Activated CD8-positive, alpha-beta T cell treated with anti-CD3 and anti-CD28 coated beads, Interleukin-2, amount 10 ng/mL, durations not matched to agents 7 days and 5 days (primary cell): ENCODE measurements at regions not wholly inside any gene's neighbourhood (a gene's known extent, or its start where the extent isn't known, plus 50 kb on each side); places are given as distances from the start of the nearest gene placed in this dataset.

Experiments used
- ATAC-seq: fragments of 150-1000 bp; cut with Tn5 transposase; one replicate; pipeline ENCODE4 v1.10.0; 2021; ENCODE audit warnings: moderate library complexity
- CTCF ChIA-PET: fragments of 350-600 bp; sonication (Branson Sonifier 250); formaldehyde crosslinking; loops from one replicate; lab custom pipeline; 2021; ENCODE audit warnings: antibody characterized with exemption; lab: Charles Lee
- POLR2A ChIA-PET: fragments of 350-600 bp; sonication (Branson Sonifier 250); formaldehyde crosslinking; loops from one replicate; lab custom pipeline; 2021; ENCODE audit warnings: antibody characterized with exemption; lab: Charles Lee
- DNase-seq: peaks from one replicate; pipeline ENCODE4 v3.0.0-alpha.2; 2020
- H3K27ac Mint-ChIP-seq: one replicate; pipeline ENCODE4 v1.8.0; 2021; ENCODE audit warnings: mild to moderate bottlenecking, mixed read lengths
- H3K27me3 Mint-ChIP-seq: one replicate; pipeline ENCODE4 v1.8.0; 2021; ENCODE audit warnings: low read depth, mixed read lengths
- H3K36me3 Mint-ChIP-seq: one replicate; pipeline ENCODE4 v1.8.0; 2021; ENCODE audit warnings: low read depth, mixed read lengths
- H3K4me1 Mint-ChIP-seq: one replicate; pipeline ENCODE4 v1.8.0; 2021; ENCODE audit warnings: low read depth, mixed read lengths
- H3K4me3 Mint-ChIP-seq: one replicate; pipeline ENCODE4 v1.8.0; 2021; ENCODE audit warnings: mild to moderate bottlenecking, mixed read lengths
- H3K9me3 Mint-ChIP-seq: one replicate; pipeline ENCODE4 v1.8.0; 2022; ENCODE audit warnings: mixed read lengths; ENCODE audit not compliant: insufficient read depth

- DNase-seq (no peak), ATAC-seq (no peak)
- H3K36me3 Mint-ChIP-seq = no peaks in the 10 kb centered on the region
- H3K4me1 Mint-ChIP-seq = no peaks in the 10 kb centered on the region
- ChIA-PET POLR2A (no interaction called here), CTCF (no interaction called here)
- H3K4me3 Mint-ChIP-seq = no peak overlapping the region
- H3K27ac Mint-ChIP-seq = no peak overlapping the region
- H3K27me3 Mint-ChIP-seq = peaks cover 38% of the 10 kb centered on the region
- H3K9me3 Mint-ChIP-seq = no peaks in the 10 kb centered on the region
These were observed 231.1 kb upstream of the AGAP1 start for GRCh38 chr2:235262750-235263149.

GRCh38 chr2:235263205-235264120 lies 230.4 kb upstream of the AGAP1 start:
- no peak for DNase-seq
- no peak overlapping the region for H3K27ac Mint-ChIP-seq
- ChIA-PET CTCF (no interaction called here), POLR2A (no interaction called here)
- no peaks in the 10 kb centered on the region for H3K4me1 Mint-ChIP-seq
- H3K9me3 Mint-ChIP-seq = no peaks in the 10 kb centered on the region
- no peak for ATAC-seq
- peaks cover 45% of the 10 kb centered on the region for H3K27me3 Mint-ChIP-seq
- H3K36me3 Mint-ChIP-seq = no peaks in the 10 kb centered on the region
- H3K4me3 Mint-ChIP-seq = no peak overlapping the region

- Mint-ChIP-seq H3K9me3 (no peaks in the 10 kb centered on the region), H3K27me3 (peaks cover 47% of the 10 kb centered on the region), H3K4me1 (no peaks in the 10 kb centered on the region), H3K27ac (no peak overlapping the region), H3K4me3 (no peak overlapping the region), H3K36me3 (no peaks in the 10 kb centered on the region)
- POLR2A ChIA-PET = no interaction called here
- CTCF ChIA-PET = no interaction called here
- DNase-seq = no peak
- ATAC-seq = no peak
These were observed 229.7 kb upstream of the AGAP1 start for GRCh38 chr2:235264121-235264493.

DNA sequence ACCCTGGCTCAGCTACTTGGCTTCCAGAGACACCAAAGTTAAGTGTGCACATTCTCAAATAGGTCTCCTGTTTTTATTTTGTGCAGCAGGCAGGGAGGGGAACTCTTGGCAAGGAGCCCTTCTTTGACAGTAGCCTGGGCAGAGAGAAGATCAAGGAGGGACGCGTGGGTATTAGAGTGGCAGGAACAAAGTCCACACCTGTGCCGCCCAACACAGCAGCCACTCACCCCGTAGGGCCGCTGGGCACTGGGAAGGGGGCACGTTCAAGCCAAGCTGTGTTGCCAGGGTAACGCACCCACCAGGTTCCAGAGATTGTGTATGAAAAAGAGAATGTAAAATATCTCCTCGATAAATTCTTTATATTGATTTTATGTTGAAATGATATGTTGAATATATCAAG lies 229.3 kb upstream of the AGAP1 start:
- Mint-ChIP-seq H3K4me3 (no peak overlapping the region), H3K36me3 (no peaks in the 10 kb centered on the region), H3K9me3 (no peaks in the 10 kb centered on the region), H3K4me1 (no peaks in the 10 kb centered on the region), H3K27ac (no peak overlapping the region), H3K27me3 (peaks cover 50% of the 10 kb centered on the region)
- POLR2A ChIA-PET = no interaction called here
- ATAC-seq = no peak
- no peak for DNase-seq
- CTCF ChIA-PET = no interaction called here

DNA sequence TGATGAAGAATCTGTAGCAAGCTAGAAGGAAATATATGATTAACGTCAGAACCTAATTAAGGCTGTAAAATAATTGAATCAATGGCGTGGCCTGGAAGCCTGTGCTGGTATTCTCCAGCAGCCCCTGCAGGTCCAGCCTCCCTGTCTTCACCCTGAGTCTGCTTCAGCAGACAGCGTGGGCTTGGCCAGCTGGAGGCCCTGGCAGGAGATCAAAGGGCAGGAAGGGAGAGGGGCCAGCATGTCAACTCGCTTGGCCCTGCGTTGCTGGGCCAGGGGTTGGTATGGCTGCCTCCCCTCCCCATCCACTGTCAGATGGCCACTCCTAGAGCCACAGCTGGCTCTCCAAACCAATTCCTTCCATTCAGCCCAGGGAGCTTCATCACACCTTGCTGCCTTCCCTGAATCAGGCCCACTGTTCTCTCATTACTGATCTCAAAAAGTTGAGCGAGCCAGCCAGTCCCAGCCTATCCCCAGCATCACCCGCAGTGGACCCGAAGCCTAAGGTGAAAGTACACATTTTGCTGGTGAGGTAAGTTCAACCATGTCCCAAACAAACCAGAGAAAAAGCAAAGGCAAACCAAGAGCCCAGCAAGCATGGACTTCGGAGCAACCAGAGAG lies 228.4 kb upstream of the AGAP1 start:
- Mint-ChIP-seq H3K4me1 (peaks cover 2% of the 10 kb centered on the region), H3K27ac (no peak overlapping the region), H3K27me3 (peaks cover 53% of the 10 kb centered on the region), H3K36me3 (no peaks in the 10 kb centered on the region), H3K9me3 (no peaks in the 10 kb centered on the region), H3K4me3 (no peak overlapping the region)
- CTCF ChIA-PET = no interaction called here
- ATAC-seq (no peak), DNase-seq (no peak)
- POLR2A ChIA-PET = no interaction called here

DNA sequence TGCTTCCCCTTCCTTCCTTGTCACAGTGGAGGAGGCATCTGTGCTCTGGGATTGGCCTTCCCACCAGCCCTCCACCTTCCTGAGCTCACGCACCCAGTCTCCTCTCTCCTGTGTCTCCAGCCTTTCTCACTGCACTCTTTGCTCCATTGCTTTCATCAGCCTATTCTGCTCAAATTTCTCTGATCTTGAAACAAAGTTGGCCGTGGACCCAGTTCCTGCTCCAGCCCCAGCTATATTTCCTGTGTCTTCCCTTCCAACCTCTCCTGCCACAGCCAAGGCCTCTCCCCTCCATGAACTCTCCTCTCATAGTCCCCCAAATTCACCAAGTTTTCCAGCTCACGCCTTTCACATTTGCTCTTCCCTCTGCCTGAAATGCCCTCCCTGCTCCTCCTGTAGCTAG lies 226.6 kb upstream of the AGAP1 start:
- Mint-ChIP-seq H3K4me3 (no peak overlapping the region), H3K27me3 (peaks cover 54% of the 10 kb centered on the region), H3K27ac (no peak overlapping the region), H3K36me3 (no peaks in the 10 kb centered on the region), H3K4me1 (peaks cover 13% of the 10 kb centered on the region), H3K9me3 (peaks cover 3% of the 10 kb centered on the region)
- ChIA-PET CTCF (no interaction called here), POLR2A (no interaction called here)
- ATAC-seq = no peak
- DNase-seq = no peak

DNA sequence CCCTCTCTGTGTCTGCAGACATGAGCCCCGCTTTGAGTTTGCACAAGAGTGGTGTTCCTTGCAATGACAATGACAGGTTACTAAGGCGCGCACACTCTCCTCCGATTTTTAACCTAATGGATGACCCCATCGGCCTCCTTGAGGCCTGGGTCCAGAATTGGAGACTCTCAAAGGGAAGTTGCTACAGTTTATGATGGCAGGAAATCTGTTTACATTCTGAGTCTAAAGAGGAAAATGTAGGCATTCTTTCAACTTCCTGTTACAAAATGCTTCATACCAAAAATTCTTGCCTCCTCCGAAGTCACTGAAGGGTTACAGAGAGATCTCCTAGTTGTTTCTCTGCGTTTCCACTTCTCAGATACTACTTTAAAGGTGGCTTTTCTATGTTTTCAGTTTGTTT lies 225.3 kb upstream of the AGAP1 start:
- ATAC-seq = no peak
- no peak for DNase-seq
- ChIA-PET POLR2A (no interaction called here), CTCF (interaction anchor here (0.6 kb wide), 1 partner anchor 30 kb away, joined by 3 read pairs; no protein-coding TSS in a partner anchor)
- no peak overlapping the region for H3K4me3 Mint-ChIP-seq
- H3K4me1 Mint-ChIP-seq = peaks cover 13% of the 10 kb centered on the region
- H3K9me3 Mint-ChIP-seq = peaks cover 3% of the 10 kb centered on the region
- peaks cover 50% of the 10 kb centered on the region for H3K27me3 Mint-ChIP-seq
- H3K27ac Mint-ChIP-seq = no peak overlapping the region
- H3K36me3 Mint-ChIP-seq = no peaks in the 10 kb centered on the region

DNA sequence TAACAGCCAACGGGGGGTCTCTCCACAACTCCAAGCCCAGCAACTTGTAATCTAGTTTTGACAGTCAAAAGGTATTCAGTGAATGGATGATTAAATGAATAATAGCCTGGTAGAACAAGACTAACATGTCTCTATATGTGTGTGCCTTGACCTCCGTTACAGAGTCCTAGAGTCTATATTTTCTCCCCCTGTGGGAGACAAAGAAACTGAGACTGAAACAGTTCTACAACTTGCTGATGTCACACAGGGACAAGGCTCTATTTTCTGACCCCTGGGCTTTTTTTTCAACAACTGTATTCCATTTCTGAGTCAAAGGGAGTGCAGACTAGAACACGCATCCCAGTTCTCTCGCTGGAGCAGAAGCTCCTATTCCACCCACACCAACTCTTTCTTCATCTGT lies 223.6 kb upstream of the AGAP1 start:
- Mint-ChIP-seq H3K4me1 (peaks cover 13% of the 10 kb centered on the region), H3K27me3 (peaks cover 52% of the 10 kb centered on the region), H3K9me3 (peaks cover 3% of the 10 kb centered on the region), H3K4me3 (no peak overlapping the region), H3K36me3 (no peaks in the 10 kb centered on the region), H3K27ac (no peak overlapping the region)
- no peak for ATAC-seq
- ChIA-PET POLR2A (no interaction called here), CTCF (no interaction called here)
- DNase-seq = no peak

GRCh38 chr2:235270956-235271355 lies 222.9 kb upstream of the AGAP1 start:
- ATAC-seq = peak; percentile 71
- H3K27ac Mint-ChIP-seq = peak overlapping the region; percentile 65
- no peak overlapping the region for H3K4me3 Mint-ChIP-seq
- DNase-seq = peak; percentile 70
- ChIA-PET POLR2A (no interaction called here), CTCF (no interaction called here)
- peaks cover 3% of the 10 kb centered on the region for H3K9me3 Mint-ChIP-seq
- H3K4me1 Mint-ChIP-seq = peaks cover 13% of the 10 kb centered on the region
- peaks cover 54% of the 10 kb centered on the region for H3K27me3 Mint-ChIP-seq
- H3K36me3 Mint-ChIP-seq = no peaks in the 10 kb centered on the region

DNA sequence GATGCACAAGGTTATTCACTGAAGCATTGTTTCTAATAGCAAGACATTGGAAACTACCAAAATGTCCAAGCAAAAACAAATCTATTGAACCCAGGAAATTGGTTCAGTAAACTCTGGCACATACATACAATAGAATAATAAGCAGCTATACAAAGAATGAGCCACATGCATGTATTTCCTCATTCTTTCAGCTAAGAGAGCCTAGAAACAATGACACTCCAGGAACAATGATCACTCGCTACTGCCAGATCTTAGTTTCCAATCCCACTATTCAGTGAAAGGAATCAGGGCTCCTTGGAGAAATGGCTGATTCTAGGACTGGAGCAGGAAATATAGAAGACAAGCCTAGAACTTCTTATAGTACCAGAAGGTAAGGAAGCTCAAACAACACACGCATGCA lies 221.9 kb upstream of the AGAP1 start:
- Mint-ChIP-seq H3K4me3 (no peak overlapping the region), H3K4me1 (peaks cover 13% of the 10 kb centered on the region), H3K27me3 (peaks cover 57% of the 10 kb centered on the region), H3K9me3 (peaks cover 3% of the 10 kb centered on the region), H3K36me3 (no peaks in the 10 kb centered on the region), H3K27ac (no peak overlapping the region)
- DNase-seq = no peak
- ChIA-PET CTCF (no interaction called here), POLR2A (no interaction called here)
- ATAC-seq = no peak

DNA sequence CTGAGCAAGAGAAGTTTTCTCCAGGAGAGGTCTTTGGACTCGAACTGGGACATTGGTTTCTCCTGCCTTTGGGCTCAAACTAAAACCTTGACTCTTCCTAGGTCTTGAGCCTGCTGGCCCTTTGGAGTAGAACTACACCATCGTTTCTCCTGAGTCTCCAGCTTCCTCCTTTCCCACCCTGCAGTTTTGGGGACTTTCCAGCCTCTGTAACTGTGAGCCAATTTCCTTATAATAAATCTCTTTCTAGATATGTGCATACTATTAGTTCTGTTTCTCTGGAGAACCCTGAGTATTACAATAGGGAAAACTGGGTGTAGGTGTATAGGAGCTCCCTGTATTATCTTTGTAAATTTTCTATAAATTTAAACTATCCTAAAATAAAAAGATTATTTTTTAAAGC lies 219.8 kb upstream of the AGAP1 start:
- Mint-ChIP-seq H3K4me1 (peaks cover 13% of the 10 kb centered on the region), H3K27ac (no peak overlapping the region), H3K9me3 (peaks cover 3% of the 10 kb centered on the region), H3K4me3 (no peak overlapping the region), H3K27me3 (peaks cover 40% of the 10 kb centered on the region), H3K36me3 (no peaks in the 10 kb centered on the region)
- ChIA-PET POLR2A (no interaction called here), CTCF (no interaction called here)
- ATAC-seq (no peak), DNase-seq (no peak)

DNA sequence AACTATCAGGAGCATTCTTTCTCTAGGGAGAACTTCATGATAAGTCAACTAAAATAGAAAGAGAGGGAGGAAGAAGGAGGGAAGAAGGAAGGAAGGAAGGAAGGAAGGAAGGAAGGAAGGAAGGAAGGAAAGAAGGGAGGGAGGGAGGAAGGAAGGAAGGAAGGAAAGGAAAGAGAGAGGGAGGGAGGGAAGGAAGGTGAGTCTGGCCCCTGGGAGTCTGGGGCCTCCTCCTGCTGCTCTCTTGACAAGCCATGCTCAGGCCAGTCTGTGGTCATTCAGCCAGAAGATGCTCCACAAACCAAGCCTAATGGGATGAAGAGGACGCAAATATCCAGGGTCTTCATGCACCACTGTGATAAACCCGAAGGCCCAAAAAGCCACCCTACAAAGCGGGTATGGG lies 216.4 kb upstream of the AGAP1 start:
- Mint-ChIP-seq H3K9me3 (no peaks in the 10 kb centered on the region), H3K4me1 (no peaks in the 10 kb centered on the region), H3K27ac (no peak overlapping the region), H3K36me3 (no peaks in the 10 kb centered on the region), H3K27me3 (peaks cover 26% of the 10 kb centered on the region), H3K4me3 (no peak overlapping the region)
- no peak for DNase-seq
- ATAC-seq = no peak
- POLR2A ChIA-PET = no interaction called here
- CTCF ChIA-PET = no interaction called here
